GM12874 (cell line): ENCODE measurements at regions not wholly inside any gene's neighbourhood (a gene's known extent, or its start where the extent isn't known, plus 50 kb on each side); places are given as distances from the start of the nearest gene placed in this dataset.
A peak's percentile ranks its signal among the peaks of the same experiment; 100 is the strongest.

ENCODE experiments used
- CTCF ChIP-seq: IDR thresholded peaks from 2 replicates; pipeline ENCODE4 v1.5.1; 2011; ENCODE audit warnings: low read depth, mild to moderate bottlenecking, control low read depth, low read length, moderate library complexity; ENCODE audit not compliant: insufficient read depth

- TF ChIP-seq CTCF = no peak
These were observed 309.2 kb downstream of the FOXG1 start for GRCh38 chr14:29075761-29076160.

GRCh38 chr14:29077916-29078315 is 311.3 kb downstream of the FOXG1 start:
- TF ChIP-seq CTCF = no peak

GRCh38 chr14:29078810-29079522 is 312.4 kb downstream of the FOXG1 start:
- TF ChIP-seq CTCF = no peak

GRCh38 chr14:29085546-29085945 is 319.0 kb downstream of the FOXG1 start:
- peak; percentile 11; the same call in 1 of the 2 replicates for TF ChIP-seq CTCF

GRCh38 chr14:29089849-29090248 is 323.3 kb downstream of the FOXG1 start:
- no peak for TF ChIP-seq CTCF

GRCh38 chr14:29092121-29092520 is 325.5 kb downstream of the FOXG1 start:
- TF ChIP-seq CTCF = no peak

GRCh38 chr14:29097476-29097875 is 330.9 kb downstream of the FOXG1 start:
- TF ChIP-seq CTCF = no peak
